NAMALWA (cell line): ENCODE measurements at regions not wholly inside any gene's neighbourhood (a gene's known extent, or its start where the extent isn't known, plus 50 kb on each side); places are given as distances from the start of the nearest gene placed in this dataset.
"Not testable (repeated sequence)": the region's sequence is repeated elsewhere in the genome, so short reads cannot be mapped to it uniquely, and the experiment has no call there.

Experiments used
- DNase-seq: peaks from one replicate; pipeline ENCODE4 v3.0.0-alpha.2; 2015; ENCODE audit warnings: low spot score

GRCh38 chr1:70820396-70820795 lies 227.2 kb downstream of the PTGER3 start:
- DNase-seq = no peak

- no peak for DNase-seq
Observed at GRCh38 chr1:70820995-70821394, 226.6 kb downstream of the PTGER3 start.

- DNase-seq = no peak
Observed at GRCh38 chr1:70826428-70826827, 221.2 kb downstream of the PTGER3 start.

GRCh38 chr1:70827030-70827429 lies 220.6 kb downstream of the PTGER3 start:
- no peak for DNase-seq

GRCh38 chr1:70828177-70828576 lies 219.4 kb downstream of the PTGER3 start:
- DNase-seq = no peak

GRCh38 chr1:70834365-70834764 lies 213.3 kb downstream of the PTGER3 start:
- not testable (repeated sequence) for DNase-seq

- DNase-seq = no peak
Observed at GRCh38 chr1:70836456-70836855, 211.2 kb downstream of the PTGER3 start.

- no peak for DNase-seq
Observed at GRCh38 chr1:70840260-70840953, 207.2 kb downstream of the PTGER3 start.

GRCh38 chr1:70842562-70842961 lies 205.1 kb downstream of the PTGER3 start:
- DNase-seq = no peak

- no peak for DNase-seq
Observed at GRCh38 chr1:70843452-70843851, 204.2 kb downstream of the PTGER3 start.

- no peak for DNase-seq
Observed at GRCh38 chr1:70847013-70847412, 200.6 kb downstream of the PTGER3 start.

- no peak for DNase-seq
Observed at GRCh38 chr1:70855203-70855602, 192.4 kb downstream of the PTGER3 start.

GRCh38 chr1:70856201-70856600 lies 191.4 kb downstream of the PTGER3 start:
- DNase-seq = no peak

- no peak for DNase-seq
Observed at GRCh38 chr1:70863239-70863638, 184.4 kb downstream of the PTGER3 start.

- no peak for DNase-seq
Observed at GRCh38 chr1:70864302-70864701, 183.3 kb downstream of the PTGER3 start.

- DNase-seq = no peak
Observed at GRCh38 chr1:70866542-70867264, 180.9 kb downstream of the PTGER3 start.

- DNase-seq = no peak
Observed at GRCh38 chr1:70871790-70872189, 175.8 kb downstream of the PTGER3 start.

GRCh38 chr1:70874063-70874462 lies 173.6 kb downstream of the PTGER3 start:
- DNase-seq = no peak

- DNase-seq = no peak
Observed at GRCh38 chr1:70874818-70875217, 172.8 kb downstream of the PTGER3 start.

GRCh38 chr1:70877343-70877742 lies 170.3 kb downstream of the PTGER3 start:
- DNase-seq = no peak

- no peak for DNase-seq
Observed at GRCh38 chr1:70887936-70888335, 159.7 kb downstream of the PTGER3 start.

GRCh38 chr1:70888722-70889121 lies 158.9 kb downstream of the PTGER3 start:
- DNase-seq = no peak

- no peak for DNase-seq
Observed at GRCh38 chr1:70890408-70890807, 157.2 kb downstream of the PTGER3 start.
